DOHH2 (cell line): ENCODE measurements at regions not wholly inside any gene's neighbourhood (a gene's known extent, or its start where the extent isn't known, plus 50 kb on each side); places are given as distances from the start of the nearest gene placed in this dataset.

ENCODE experiments used
- CTCF ChIP-seq: fragments of 200-600 bp; sonication (generic); IDR thresholded peaks from one replicate; pipeline ENCODE4 v1.5.1; 2014; ENCODE audit warnings: antibody characterized with exemption, mild to moderate bottlenecking, low read depth, low read length; ENCODE audit not compliant: poor library complexity, severe bottlenecking
- EZH2phosphoT487 ChIP-seq: fragments of 200-600 bp; sonication (generic); IDR thresholded peaks from 2 replicates; pipeline ENCODE4 v1.6.1; 2017; ENCODE audit warnings: borderline replicate concordance, mild to moderate bottlenecking, antibody characterized with exemption, low read length, moderate library complexity, mixed read lengths

- TF ChIP-seq CTCF (no peak), EZH2phosphoT487 (no peak)
These were observed 219.1 kb downstream of the RTP5 start for GRCh38 chr2:242088471-242089212.
